ENCODE measurements at regions not wholly inside any gene's neighbourhood (a gene's known extent, or its start where the extent isn't known, plus 50 kb on each side); places are given as distances from the start of the nearest gene placed in this dataset.

GRCh38 chr4:161254375-161254774, 909.4 kb downstream of the FSTL5 start:
- TF ChIP-seq CTCF (IDR thresholded peaks at IDR 0.05) (no peak), POLR2A (IDR thresholded peaks at IDR 0.05) (no peak)
- 83 to 89% methylated on average over 3 of the region's 3 CpGs for WGBS, 2 donors
- no peak for DNase-seq
- Histone ChIP-seq H3K27ac (no peak overlapping the region), H3K9me3 (no peaks in the 10 kb centered on the region), H3K27me3 (no peaks in the 10 kb centered on the region), H3K36me3 (no peaks in the 10 kb centered on the region), H3K4me3 (replicated peaks in 1 of 3) (no peak overlapping the region), H3K4me1 (no peaks in the 10 kb centered on the region)
- intact Hi-C loops (cut with DNase I), result no loop called here

GRCh38 chr4:161252520-161253141, 911.2 kb downstream of the FSTL5 start:
- H3K9me3 ChIP-seq, result no peaks in the 10 kb centered on the region
- H3K27me3 ChIP-seq, result no peaks in the 10 kb centered on the region
- intact Hi-C loops (cut with DNase I), result no loop called here
- no peak overlapping the region for H3K27ac ChIP-seq
- no peak overlapping the region for H3K4me3 ChIP-seq (replicated peaks in 1 of 3)
- no peaks in the 10 kb centered on the region for H3K36me3 ChIP-seq
- TF ChIP-seq POLR2A (IDR thresholded peaks at IDR 0.05) (no peak), CTCF (IDR thresholded peaks at IDR 0.05) (peak in 3 of 6 experiments; percentile 32 to 41 (median 40))
- no peaks in the 10 kb centered on the region for H3K4me1 ChIP-seq
- 68 to 73% methylated on average over 6 of the region's 6 CpGs for WGBS, 2 donors
- DNase-seq, result no peak

- no peak overlapping the region for H3K4me3 ChIP-seq (replicated peaks in 1 of 3)
- no peaks in the 10 kb centered on the region for H3K4me1 ChIP-seq
- H3K27ac ChIP-seq, result no peak overlapping the region
- H3K27me3 ChIP-seq, result no peaks in the 10 kb centered on the region
- 83 to 92% methylated on average over 5 to 6 of the region's 8 CpGs for WGBS, 2 donors
- no peak for TF ChIP-seq POLR2A (IDR thresholded peaks at IDR 0.05)
- TF ChIP-seq CTCF (IDR thresholded peaks at IDR 0.05), result no peak
- intact Hi-C loops (cut with DNase I), result no loop called here
- no peaks in the 10 kb centered on the region for H3K36me3 ChIP-seq
- H3K9me3 ChIP-seq, result no peaks in the 10 kb centered on the region
- no peak for DNase-seq
These were observed 913.9 kb downstream of the FSTL5 start for GRCh38 chr4:161249779-161250440.

- H3K4me3 ChIP-seq (replicated peaks in 1 of 3), result no peak overlapping the region
- H3K36me3 ChIP-seq, result no peaks in the 10 kb centered on the region
- no peaks in the 10 kb centered on the region for H3K4me1 ChIP-seq
- no peaks in the 10 kb centered on the region for H3K9me3 ChIP-seq
- no peak overlapping the region for H3K27ac ChIP-seq
- intact Hi-C loops (cut with DNase I), result no loop called here
- no peak for DNase-seq
- H3K27me3 ChIP-seq, result no peaks in the 10 kb centered on the region
- no peak for TF ChIP-seq CTCF (IDR thresholded peaks at IDR 0.05)
- no peak for TF ChIP-seq POLR2A (IDR thresholded peaks at IDR 0.05)
- WGBS, 2 donors, result 96 to 99% methylated on average over 3 of the region's 3 CpGs
These were observed 914.9 kb downstream of the FSTL5 start for GRCh38 chr4:161248880-161249279.

GRCh38 chr4:161247831-161248230, 916.0 kb downstream of the FSTL5 start:
- H3K4me1 ChIP-seq, result no peaks in the 10 kb centered on the region
- intact Hi-C loops (cut with DNase I), result no loop called here

More at GRCh38 chr4:161247831-161248230, 916.0 kb downstream of the FSTL5 start:
- Histone ChIP-seq H3K27me3 (no peaks in the 10 kb centered on the region), H3K36me3 (no peaks in the 10 kb centered on the region), H3K27ac (no peak overlapping the region), H3K4me3 (replicated peaks in 1 of 3) (no peak overlapping the region), H3K9me3 (no peaks in the 10 kb centered on the region)
- DNase-seq, result no peak
- TF ChIP-seq POLR2A (IDR thresholded peaks at IDR 0.05) (no peak), CTCF (IDR thresholded peaks at IDR 0.05) (no peak)
- WGBS, 2 donors, result 38 to 41% methylated on average over 1 of the region's 1 CpG

All from thyroid gland (tissue), 4 donors.